GM23338 (cell line): ENCODE measurements at regions not wholly inside any gene's neighbourhood (a gene's known extent, or its start where the extent isn't known, plus 50 kb on each side); places are given as distances from the start of the nearest gene placed in this dataset.

Source experiments
- CREB1 ChIP-seq: fragments of 250-450 bp; sonication (Bioruptor Pico); IDR thresholded peaks from 2 replicates; pipeline ENCODE4 v1.5.0; 2020; ENCODE audit warnings: low read depth, mild to moderate bottlenecking, moderate library complexity
- EZH2 ChIP-seq: fragments of 200-600 bp; sonication (generic); IDR thresholded peaks from one replicate; pipeline ENCODE4 v1.8.0; 2017; ENCODE audit warnings: antibody characterized with exemption, mild to moderate bottlenecking, low read depth; ENCODE audit not compliant: unreplicated experiment
- EZH2phosphoT487 ChIP-seq: fragments of 200-600 bp; sonication (generic); IDR thresholded peaks from one replicate; pipeline ENCODE4 v1.8.1; 2018; ENCODE audit warnings: antibody characterized with exemption; ENCODE audit not compliant: unreplicated experiment
- JUNB ChIP-seq: IDR thresholded peaks from one replicate; pipeline ENCODE4 v1.6.1; 2016; ENCODE audit warnings: antibody characterized with exemption; ENCODE audit not compliant: unreplicated experiment
- NANOG ChIP-seq: IDR thresholded peaks from 2 replicates; pipeline ENCODE4 v1.6.1; 2016; ENCODE audit warnings: antibody characterized with exemption, borderline replicate concordance
- POLR2AphosphoS5 ChIP-seq: IDR thresholded peaks from 2 replicates; pipeline ENCODE4 v1.6.1; 2016; ENCODE audit warnings: antibody characterized with exemption, low read depth
- REST ChIP-seq: IDR thresholded peaks from one replicate; pipeline ENCODE4 v1.6.1; 2018; ENCODE audit warnings: antibody characterized with exemption; ENCODE audit not compliant: unreplicated experiment
- STAT1 ChIP-seq: IDR thresholded peaks from one replicate; pipeline ENCODE4 v1.6.1; 2016; ENCODE audit warnings: antibody characterized with exemption; ENCODE audit not compliant: unreplicated experiment
- ZNF114 ChIP-seq: fragments of 250-450 bp; sonication (Bioruptor Pico); IDR thresholded peaks from 2 replicates; pipeline ENCODE4 v1.5.0; 2020; ENCODE audit warnings: mild to moderate bottlenecking, moderate library complexity
- ZNF331 ChIP-seq: fragments of 250-450 bp; sonication (Bioruptor Pico); IDR thresholded peaks from 2 replicates; pipeline ENCODE4 v1.5.0; 2020; ENCODE audit warnings: low read depth, mild to moderate bottlenecking, moderate library complexity
- TF ChIP-seq, protein P1 (sequence below), 2 experiments: fragments of 200-600 bp in 1 of 2; sonication (generic) in 1 of 2; conservative IDR thresholded peaks; 2 replicates each; pipeline versions ENCODE4 v1.5.1 to v1.6.1; 2016 to 2017; ENCODE audit warnings: antibody characterized with exemption in 2 of 2, low read depth in 2 of 2, mild to moderate bottlenecking in 2 of 2, moderate library complexity in 1 of 2
- TF ChIP-seq, protein P2 (sequence below): fragments of 250-450 bp; sonication (Bioruptor Pico); IDR thresholded peaks from 2 replicates; pipeline ENCODE4 v1.5.0; 2020; ENCODE audit warnings: mild to moderate bottlenecking, moderate library complexity
- TF ChIP-seq, protein P3 (sequence below): IDR thresholded peaks from 2 replicates; pipeline ENCODE4 v1.6.1; 2016; ENCODE audit warnings: antibody characterized with exemption

DNA sequence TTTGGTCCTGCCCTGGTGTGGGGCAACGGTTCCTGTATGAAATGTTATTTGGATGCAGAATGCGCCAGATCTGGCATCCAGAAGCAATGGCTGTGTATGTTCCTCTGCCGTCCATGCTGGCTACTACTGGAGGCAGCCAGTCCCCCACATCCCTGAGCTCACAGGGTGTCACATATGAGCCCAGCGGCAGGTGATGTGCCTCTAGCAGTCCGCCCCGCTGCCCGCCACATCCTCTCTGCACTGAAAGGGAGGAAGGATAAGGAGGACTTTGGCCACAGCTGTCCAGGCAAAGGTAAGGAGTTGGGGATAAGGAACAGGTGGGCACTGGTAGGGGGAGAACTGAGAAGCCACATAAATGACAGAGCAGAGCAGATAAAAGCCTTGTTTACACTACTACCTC, 305.3 kb upstream of the DAB1 start:
- TF ChIP-seq, protein P1, sequence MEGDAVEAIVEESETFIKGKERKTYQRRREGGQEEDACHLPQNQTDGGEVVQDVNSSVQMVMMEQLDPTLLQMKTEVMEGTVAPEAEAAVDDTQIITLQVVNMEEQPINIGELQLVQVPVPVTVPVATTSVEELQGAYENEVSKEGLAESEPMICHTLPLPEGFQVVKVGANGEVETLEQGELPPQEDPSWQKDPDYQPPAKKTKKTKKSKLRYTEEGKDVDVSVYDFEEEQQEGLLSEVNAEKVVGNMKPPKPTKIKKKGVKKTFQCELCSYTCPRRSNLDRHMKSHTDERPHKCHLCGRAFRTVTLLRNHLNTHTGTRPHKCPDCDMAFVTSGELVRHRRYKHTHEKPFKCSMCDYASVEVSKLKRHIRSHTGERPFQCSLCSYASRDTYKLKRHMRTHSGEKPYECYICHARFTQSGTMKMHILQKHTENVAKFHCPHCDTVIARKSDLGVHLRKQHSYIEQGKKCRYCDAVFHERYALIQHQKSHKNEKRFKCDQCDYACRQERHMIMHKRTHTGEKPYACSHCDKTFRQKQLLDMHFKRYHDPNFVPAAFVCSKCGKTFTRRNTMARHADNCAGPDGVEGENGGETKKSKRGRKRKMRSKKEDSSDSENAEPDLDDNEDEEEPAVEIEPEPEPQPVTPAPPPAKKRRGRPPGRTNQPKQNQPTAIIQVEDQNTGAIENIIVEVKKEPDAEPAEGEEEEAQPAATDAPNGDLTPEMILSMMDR (conservative IDR thresholded peaks at IDR 0.05; ENCODE audit: low read depth in 2 of 2), result no peak
- TF ChIP-seq CREB1 (CRISPR knock-in tag), result no peak
- no peak for TF ChIP-seq EZH2
- TF ChIP-seq POLR2AphosphoS5, result no peak
- TF ChIP-seq JUNB, result no peak
- no peak for TF ChIP-seq REST
- TF ChIP-seq EZH2phosphoT487, result no peak
- no peak for TF ChIP-seq ZNF114
- no peak for TF ChIP-seq NANOG
- no peak for TF ChIP-seq STAT1
- TF ChIP-seq, protein P2, sequence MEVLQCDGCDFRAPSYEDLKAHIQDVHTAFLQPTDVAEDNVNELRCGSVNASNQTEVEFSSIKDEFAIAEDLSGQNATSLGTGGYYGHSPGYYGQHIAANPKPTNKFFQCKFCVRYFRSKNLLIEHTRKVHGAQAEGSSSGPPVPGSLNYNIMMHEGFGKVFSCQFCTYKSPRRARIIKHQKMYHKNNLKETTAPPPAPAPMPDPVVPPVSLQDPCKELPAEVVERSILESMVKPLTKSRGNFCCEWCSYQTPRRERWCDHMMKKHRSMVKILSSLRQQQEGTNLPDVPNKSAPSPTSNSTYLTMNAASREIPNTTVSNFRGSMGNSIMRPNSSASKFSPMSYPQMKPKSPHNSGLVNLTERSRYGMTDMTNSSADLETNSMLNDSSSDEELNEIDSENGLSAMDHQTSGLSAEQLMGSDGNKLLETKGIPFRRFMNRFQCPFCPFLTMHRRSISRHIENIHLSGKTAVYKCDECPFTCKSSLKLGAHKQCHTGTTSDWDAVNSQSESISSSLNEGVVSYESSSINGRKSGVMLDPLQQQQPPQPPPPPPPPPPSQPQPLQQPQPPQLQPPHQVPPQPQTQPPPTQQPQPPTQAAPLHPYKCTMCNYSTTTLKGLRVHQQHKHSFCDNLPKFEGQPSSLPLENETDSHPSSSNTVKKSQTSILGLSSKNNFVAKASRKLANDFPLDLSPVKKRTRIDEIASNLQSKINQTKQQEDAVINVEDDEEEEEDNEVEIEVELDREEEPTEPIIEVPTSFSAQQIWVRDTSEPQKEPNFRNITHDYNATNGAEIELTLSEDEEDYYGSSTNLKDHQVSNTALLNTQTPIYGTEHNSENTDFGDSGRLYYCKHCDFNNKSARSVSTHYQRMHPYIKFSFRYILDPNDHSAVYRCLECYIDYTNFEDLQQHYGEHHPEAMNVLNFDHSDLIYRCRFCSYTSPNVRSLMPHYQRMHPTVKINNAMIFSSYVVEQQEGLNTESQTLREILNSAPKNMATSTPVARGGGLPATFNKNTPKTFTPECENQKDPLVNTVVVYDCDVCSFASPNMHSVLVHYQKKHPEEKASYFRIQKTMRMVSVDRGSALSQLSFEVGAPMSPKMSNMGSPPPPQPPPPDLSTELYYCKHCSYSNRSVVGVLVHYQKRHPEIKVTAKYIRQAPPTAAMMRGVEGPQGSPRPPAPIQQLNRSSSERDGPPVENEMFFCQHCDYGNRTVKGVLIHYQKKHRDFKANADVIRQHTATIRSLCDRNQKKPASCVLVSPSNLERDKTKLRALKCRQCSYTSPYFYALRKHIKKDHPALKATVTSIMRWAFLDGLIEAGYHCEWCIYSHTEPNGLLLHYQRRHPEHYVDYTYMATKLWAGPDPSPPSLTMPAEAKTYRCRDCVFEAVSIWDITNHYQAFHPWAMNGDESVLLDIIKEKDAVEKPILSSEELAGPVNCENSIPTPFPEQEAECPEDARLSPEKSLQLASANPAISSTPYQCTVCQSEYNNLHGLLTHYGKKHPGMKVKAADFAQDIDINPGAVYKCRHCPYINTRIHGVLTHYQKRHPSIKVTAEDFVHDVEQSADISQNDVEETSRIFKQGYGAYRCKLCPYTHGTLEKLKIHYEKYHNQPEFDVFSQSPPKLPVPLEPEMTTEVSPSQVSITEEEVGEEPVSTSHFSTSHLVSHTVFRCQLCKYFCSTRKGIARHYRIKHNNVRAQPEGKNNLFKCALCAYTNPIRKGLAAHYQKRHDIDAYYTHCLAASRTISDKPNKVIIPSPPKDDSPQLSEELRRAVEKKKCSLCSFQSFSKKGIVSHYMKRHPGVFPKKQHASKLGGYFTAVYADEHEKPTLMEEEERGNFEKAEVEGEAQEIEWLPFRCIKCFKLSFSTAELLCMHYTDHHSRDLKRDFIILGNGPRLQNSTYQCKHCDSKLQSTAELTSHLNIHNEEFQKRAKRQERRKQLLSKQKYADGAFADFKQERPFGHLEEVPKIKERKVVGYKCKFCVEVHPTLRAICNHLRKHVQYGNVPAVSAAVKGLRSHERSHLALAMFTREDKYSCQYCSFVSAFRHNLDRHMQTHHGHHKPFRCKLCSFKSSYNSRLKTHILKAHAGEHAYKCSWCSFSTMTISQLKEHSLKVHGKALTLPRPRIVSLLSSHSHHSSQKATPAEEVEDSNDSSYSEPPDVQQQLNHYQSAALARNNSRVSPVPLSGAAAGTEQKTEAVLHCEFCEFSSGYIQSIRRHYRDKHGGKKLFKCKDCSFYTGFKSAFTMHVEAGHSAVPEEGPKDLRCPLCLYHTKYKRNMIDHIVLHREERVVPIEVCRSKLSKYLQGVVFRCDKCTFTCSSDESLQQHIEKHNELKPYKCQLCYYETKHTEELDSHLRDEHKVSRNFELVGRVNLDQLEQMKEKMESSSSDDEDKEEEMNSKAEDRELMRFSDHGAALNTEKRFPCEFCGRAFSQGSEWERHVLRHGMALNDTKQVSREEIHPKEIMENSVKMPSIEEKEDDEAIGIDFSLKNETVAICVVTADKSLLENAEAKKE (CRISPR knock-in tag), result no peak
- TF ChIP-seq, protein P3, sequence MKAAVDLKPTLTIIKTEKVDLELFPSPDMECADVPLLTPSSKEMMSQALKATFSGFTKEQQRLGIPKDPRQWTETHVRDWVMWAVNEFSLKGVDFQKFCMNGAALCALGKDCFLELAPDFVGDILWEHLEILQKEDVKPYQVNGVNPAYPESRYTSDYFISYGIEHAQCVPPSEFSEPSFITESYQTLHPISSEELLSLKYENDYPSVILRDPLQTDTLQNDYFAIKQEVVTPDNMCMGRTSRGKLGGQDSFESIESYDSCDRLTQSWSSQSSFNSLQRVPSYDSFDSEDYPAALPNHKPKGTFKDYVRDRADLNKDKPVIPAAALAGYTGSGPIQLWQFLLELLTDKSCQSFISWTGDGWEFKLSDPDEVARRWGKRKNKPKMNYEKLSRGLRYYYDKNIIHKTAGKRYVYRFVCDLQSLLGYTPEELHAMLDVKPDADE, result no peak
- TF ChIP-seq ZNF331 (CRISPR knock-in tag), result no peak
